ENCODE measurements at regions not wholly inside any gene's neighbourhood (a gene's known extent, or its start where the extent isn't known, plus 50 kb on each side); places are given as distances from the start of the nearest gene placed in this dataset.

DNA sequence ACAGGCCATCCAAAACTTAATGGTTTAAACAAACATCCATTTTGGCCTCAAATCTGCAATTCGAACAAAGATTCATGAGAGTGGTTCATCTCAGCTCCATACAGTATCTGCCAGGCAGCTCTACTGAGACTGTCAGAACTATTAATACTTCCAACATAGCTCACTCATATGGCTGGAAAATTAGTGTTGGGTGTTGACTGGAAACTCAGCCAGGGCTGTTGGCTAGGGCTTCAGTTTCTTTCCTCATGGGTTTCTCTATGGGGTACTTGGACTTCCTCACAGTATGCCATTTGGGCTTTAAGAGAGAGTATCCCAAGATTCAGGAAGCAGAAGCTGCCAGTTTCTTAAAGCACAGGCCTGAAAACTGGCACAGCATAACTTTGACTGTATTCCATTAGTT lies 240.3 kb downstream of the TPBG start:
- no peaks in the 10 kb centered on the region for H3K9me3 ChIP-seq
- H3K36me3 ChIP-seq: no peaks in the 10 kb centered on the region
- intact Hi-C loops (cut with DNase I; ENCODE audit: low total_unique reads): no loop called here
- no peak for TF ChIP-seq EP300 (IDR thresholded peaks at IDR 0.05)
- TF ChIP-seq, protein P1, sequence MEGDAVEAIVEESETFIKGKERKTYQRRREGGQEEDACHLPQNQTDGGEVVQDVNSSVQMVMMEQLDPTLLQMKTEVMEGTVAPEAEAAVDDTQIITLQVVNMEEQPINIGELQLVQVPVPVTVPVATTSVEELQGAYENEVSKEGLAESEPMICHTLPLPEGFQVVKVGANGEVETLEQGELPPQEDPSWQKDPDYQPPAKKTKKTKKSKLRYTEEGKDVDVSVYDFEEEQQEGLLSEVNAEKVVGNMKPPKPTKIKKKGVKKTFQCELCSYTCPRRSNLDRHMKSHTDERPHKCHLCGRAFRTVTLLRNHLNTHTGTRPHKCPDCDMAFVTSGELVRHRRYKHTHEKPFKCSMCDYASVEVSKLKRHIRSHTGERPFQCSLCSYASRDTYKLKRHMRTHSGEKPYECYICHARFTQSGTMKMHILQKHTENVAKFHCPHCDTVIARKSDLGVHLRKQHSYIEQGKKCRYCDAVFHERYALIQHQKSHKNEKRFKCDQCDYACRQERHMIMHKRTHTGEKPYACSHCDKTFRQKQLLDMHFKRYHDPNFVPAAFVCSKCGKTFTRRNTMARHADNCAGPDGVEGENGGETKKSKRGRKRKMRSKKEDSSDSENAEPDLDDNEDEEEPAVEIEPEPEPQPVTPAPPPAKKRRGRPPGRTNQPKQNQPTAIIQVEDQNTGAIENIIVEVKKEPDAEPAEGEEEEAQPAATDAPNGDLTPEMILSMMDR (IDR thresholded peaks at IDR 0.05): no peak
- no peak for TF ChIP-seq POLR2AphosphoS5 (IDR thresholded peaks at IDR 0.05)
- TF ChIP-seq POLR2A (IDR thresholded peaks at IDR 0.05): no peak
- DNase-seq: no peak
- no peak overlapping the region for H3K4me3 ChIP-seq
- H3K27me3 ChIP-seq: no peaks in the 10 kb centered on the region
- H3K27ac ChIP-seq: no peak overlapping the region
- WGBS, 5 donors: 78 to 94% (median 87%) methylated on average over 1 of the region's 1 CpG
- peaks cover 0 to 2% (median 0%) of the 10 kb centered on the region in 4 donors for H3K4me1 ChIP-seq

DNA sequence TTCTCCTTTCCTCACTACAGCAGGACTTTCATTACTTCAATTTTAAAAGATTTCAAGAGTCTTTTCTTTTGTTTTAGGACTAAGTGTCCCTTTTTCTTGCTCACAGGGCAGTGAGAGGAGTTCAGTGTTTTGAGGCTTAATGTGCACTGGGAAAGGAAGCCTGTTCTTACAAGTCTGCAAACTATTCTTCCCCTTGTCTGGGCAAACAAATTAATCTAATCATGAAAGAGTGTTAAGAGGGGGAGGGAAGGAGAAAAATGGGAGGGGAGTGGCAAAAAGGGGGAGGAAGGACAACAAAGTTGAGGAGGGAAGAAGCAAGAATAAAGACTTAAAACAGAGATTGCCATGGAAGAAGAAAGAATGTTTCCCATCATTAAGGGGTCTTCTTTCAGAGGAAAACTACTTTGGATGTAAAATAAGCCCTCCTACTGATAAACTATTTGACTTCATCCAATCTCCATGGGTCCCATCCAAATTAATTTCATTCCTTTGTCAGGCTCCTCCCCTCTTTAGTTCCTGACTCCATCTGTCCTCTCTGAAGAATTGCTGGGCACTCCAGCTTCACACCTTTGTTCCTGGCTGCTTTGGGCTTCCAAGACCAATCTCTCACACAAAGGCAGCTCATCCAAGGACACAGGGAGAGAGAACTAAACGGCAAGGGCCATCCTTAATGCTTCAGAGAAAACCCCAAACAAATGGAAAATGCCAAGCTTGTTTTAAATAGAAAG lies 244.5 kb downstream of the TPBG start:
- Histone ChIP-seq H3K36me3 (no peaks in the 10 kb centered on the region), H3K27ac (no peak overlapping the region), H3K27me3 (no peaks in the 10 kb centered on the region), H3K4me3 (no peak overlapping the region), H3K9me3 (no peaks in the 10 kb centered on the region), H3K4me1 (peaks cover 0 to 3% (median 0%) of the 10 kb centered on the region in 4 donors)
- no peak for DNase-seq
- TF ChIP-seq, protein P1 (IDR thresholded peaks at IDR 0.05): no peak
- TF ChIP-seq EP300 (IDR thresholded peaks at IDR 0.05) (no peak), POLR2AphosphoS5 (IDR thresholded peaks at IDR 0.05) (no peak), POLR2A (IDR thresholded peaks at IDR 0.05) (no peak)
- intact Hi-C loops (cut with DNase I; ENCODE audit: low total_unique reads): no loop called here
- 4 to 26% (median 12%) methylated on average over 1 of the region's 1 CpG for WGBS, 5 donors

DNA sequence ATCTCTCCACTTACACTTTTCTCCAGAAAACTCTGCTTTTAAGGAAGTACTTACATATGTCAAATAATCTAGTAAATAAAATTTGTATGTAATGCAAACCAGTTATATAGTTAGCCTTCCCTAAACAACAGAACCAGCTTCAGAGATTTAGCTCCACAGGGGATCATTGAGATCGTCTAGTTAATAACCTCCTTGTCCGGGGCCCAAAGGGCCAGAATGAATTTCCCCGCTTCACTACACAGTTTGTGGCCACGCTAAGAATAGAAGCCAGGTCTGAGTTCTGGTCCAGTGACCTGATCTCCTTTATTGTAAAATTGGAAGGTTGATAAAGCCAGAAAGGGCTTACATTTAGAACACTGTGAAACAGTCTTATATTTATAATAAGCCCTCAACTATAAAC lies 245.2 kb downstream of the TPBG start:
- intact Hi-C loops (cut with DNase I; ENCODE audit: low total_unique reads): no loop called here
- Histone ChIP-seq H3K27ac (no peak overlapping the region), H3K27me3 (no peaks in the 10 kb centered on the region), H3K4me1 (peaks cover 0 to 3% (median 0%) of the 10 kb centered on the region in 4 donors), H3K36me3 (no peaks in the 10 kb centered on the region), H3K4me3 (no peak overlapping the region), H3K9me3 (no peaks in the 10 kb centered on the region)
- WGBS, 5 donors: 62 to 84% (median 72%) methylated on average over 4 of the region's 4 CpGs
- no peak for DNase-seq
- TF ChIP-seq POLR2AphosphoS5 (IDR thresholded peaks at IDR 0.05): no peak
- TF ChIP-seq POLR2A (IDR thresholded peaks at IDR 0.05): no peak
- TF ChIP-seq, protein P1 (IDR thresholded peaks at IDR 0.05): no peak
- no peak for TF ChIP-seq EP300 (IDR thresholded peaks at IDR 0.05)

DNA sequence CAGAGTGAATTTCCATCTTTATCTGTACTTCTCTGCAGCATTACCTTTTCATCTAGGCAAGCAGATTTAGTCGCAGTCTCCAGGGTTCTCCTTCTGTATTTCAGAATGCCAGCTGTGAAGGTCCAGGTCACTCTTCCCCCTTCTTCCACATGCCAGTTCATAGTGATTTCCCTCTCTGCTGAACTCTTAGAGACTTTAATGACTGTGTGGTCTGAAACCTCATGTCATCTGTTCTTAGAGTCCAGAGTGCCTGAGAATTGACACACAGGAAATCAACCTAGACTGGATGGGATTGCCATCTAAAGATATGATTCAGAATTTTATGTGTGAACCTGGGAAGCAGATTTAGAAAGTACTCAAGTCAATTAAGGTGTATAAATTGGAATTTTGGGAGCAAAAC lies 248.1 kb downstream of the TPBG start:
- DNase-seq: no peak
- no peaks in the 10 kb centered on the region for H3K9me3 ChIP-seq
- no peak overlapping the region for H3K4me3 ChIP-seq
- no peak for TF ChIP-seq POLR2AphosphoS5 (IDR thresholded peaks at IDR 0.05)
- TF ChIP-seq, protein P1 (IDR thresholded peaks at IDR 0.05): no peak
- no peak for TF ChIP-seq EP300 (IDR thresholded peaks at IDR 0.05)
- TF ChIP-seq POLR2A (IDR thresholded peaks at IDR 0.05): no peak
- peaks cover 0 to 3% (median 0%) of the 10 kb centered on the region in 4 donors for H3K4me1 ChIP-seq
- no peaks in the 10 kb centered on the region for H3K36me3 ChIP-seq
- no peaks in the 10 kb centered on the region for H3K27me3 ChIP-seq
- 81 to 90% (median 85%) methylated on average over 1 of the region's 1 CpG for WGBS, 5 donors
- H3K27ac ChIP-seq: no peak overlapping the region
- intact Hi-C loops (cut with DNase I; ENCODE audit: low total_unique reads): no loop called here
